HTR-8/SVneo (cell line): ENCODE measurements at regions not wholly inside any gene's neighbourhood (a gene's known extent, or its start where the extent isn't known, plus 50 kb on each side); places are given as distances from the start of the nearest gene placed in this dataset.
"Not testable (repeated sequence)": the region's sequence is repeated elsewhere in the genome, so short reads cannot be mapped to it uniquely, and the experiment has no call there.

Source experiments
- DNase-seq: peaks from one replicate; pipeline ENCODE4 v3.0.0; 2011; ENCODE audit warnings: low spot score, mixed read lengths; ENCODE audit not compliant: insufficient read length
- FAIRE-seq: peaks from 2 replicates; lab custom pipeline; 2011; peaks lifted over from hg19 to GRCh38; lab: Jason Lieb, UNC

- FAIRE-seq: no peak
- DNase-seq: no peak
These were observed 297.8 kb downstream of the RPS24 start for GRCh38 chr10:78331391-78331922.

DNA sequence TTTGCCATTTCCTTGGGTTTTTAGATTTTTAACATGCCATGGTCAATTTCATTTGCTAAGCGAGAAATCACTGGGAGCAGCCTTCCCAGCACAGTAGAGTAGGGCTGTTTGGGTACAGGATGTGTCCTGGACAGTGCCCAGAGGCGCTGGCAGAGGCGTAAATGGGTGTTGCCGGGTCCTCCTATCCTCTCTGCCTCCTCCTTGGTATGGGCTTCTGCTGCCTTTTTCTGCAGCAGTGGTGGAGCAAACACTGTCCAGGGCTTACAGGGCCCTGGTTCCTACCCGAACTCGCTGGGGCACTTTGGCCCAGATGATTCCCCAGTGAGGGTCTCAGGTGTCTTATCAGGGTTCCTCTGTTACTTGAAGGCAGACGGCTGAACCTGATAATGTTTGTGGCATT, 298.3 kb downstream of the RPS24 start:
- DNase-seq (no peak), FAIRE-seq (no peak)

DNA sequence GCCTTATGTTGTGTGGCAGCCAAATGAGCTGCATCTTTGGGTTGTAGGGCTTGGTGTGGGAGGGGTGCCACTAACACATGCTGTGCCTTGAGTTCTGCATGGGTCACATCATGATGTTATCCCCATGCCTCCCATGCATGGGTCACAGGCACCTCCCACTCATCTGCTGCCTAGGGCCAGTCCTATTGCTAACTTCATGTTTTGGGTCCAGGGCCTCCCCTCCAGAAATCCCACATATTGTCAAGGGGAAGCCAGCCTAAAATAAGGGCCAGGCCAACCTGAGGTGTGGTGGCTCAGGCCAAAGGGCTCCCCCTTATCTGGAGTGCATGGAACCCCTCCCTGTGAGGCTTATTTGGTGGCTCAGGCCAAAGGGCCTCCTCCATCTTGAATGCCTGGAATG, 299.0 kb downstream of the RPS24 start:
- DNase-seq (no peak), FAIRE-seq (no peak)

DNA sequence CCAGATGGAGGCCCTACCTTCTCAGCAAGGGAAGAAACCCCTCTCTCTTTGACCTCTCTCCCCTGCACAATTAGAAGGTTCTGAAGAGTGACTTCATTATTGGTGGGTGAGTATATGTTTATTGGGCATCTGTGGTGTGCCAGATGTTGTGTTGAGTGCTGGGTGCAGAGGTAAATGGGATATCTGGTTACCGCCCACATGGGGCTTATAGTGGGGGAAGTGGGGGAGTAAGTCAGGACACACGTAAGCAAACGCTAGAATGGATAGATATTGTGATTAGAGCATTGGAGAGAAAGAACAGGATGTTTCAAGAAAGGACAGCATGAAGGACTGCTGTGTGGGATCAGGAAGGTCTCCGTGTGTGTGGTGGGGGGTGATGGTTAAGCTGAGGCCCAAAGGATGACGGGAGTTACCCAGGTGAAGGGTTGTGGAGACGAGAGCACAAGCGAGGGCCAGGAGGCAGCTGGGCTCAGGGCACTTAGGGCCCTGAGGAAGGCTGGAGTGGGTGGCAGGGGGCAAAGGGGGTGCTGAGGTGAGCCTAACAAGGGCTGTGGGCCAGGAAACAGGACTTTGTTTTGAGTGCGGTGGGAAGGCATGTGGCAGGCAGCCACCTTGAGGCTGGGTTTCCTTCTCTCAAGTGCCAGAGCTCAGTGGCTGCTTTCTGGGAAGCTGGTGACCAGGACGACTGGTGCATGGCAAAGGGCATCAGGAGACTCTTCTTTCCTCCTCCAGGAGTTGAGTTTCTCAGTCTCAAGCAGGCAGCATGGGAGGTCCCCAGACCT, 299.9 kb downstream of the RPS24 start:
- DNase-seq: no peak
- no peak for FAIRE-seq

GRCh38 chr10:78335371-78335690, 301.7 kb downstream of the RPS24 start:
- FAIRE-seq (no peak), DNase-seq (no peak)

DNA sequence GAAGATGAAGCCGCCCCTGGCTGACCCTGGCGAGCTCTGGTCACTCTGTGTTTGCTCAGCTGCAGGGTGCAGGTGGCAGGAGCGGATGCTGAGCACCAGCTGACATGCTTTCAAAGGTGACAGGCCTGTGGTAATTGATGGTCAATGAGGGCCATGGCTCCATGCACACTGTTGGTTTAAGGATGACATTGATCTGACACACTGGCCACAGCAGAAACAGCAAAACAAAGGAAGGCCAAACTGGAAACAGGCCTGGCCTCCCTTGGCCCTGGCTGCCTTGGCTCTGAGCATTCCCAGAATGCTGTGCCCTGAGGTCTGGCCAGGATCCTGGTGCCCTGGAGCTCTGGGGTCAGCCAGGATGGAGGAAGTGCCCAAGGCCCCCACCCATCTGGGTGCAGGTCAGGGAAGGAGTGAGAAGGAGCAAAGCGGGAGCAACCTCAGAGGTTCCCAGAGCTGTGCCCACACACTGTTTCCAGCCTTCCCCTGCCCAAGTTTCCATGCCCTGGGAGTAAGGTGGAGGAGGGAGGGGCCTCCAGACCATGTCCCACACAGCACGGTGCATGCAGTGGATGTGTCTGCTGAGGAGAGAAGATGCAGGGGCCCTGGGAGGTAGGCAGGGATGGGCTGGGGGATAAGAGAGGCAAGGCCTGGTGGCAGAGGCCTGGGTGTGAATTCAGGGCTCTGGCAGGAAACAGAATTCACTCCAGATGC, 302.2 kb downstream of the RPS24 start:
- DNase-seq: no peak
- FAIRE-seq: peak; percentile 38

- DNase-seq (peak; percentile 31), FAIRE-seq (no peak)
These were observed 302.7 kb downstream of the RPS24 start for GRCh38 chr10:78336402-78336791.

DNA sequence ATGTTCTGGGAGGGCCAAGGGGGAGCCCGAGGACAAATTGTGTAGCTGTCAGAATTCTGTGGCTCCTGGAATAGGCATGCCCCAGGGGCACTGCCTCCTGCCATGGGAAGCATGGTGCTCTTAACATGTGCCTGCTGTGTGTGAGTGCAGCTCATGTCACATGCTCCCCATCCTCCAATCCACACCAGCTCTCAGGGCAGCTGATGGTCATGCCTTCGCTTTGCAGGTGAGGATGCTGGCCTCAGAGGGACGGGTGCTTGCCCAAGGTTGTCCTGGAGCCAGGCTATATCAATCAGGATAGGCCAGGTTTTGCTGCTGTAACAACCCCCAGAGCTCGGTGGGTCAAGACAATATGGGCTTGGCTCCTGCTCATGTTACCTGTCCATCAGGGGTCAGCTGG, 303.4 kb downstream of the RPS24 start:
- FAIRE-seq (no peak), DNase-seq (no peak)

DNA sequence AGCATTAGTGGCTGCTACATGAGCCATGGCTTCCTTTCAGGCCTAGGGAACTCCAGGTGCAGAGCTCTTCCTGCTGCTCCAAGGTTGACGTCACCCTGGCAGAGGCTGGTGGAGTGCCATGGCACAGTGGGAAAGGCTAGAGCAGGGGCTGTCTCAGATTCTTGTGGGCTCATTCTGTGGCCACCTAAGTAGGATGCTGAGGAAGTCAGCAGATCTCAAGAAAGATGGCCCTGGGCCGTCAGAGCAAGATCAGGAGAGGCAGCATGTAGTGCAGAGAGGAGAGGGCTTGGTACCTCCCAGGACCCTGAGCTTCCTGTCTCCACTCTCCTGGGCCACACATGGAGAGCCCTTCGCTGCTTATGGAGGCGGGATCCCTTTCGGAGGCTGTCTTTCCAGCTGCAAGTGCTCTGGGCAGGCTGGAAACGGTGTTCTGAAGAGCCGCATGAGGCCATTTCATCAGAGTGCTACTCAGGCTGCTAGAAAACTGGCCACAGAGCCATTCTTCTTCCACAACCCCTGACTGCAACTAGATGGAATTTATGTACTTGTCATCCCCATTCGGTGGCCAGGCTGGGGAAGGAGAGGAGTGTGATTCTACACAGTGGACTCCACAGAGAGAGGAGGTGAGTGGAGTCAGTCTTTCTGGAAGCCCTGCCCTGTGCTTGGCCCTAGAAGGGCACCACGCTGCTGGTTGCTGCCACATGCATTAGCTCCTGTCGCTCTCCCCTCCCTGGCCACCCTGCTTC, 304.2 kb downstream of the RPS24 start:
- FAIRE-seq: no peak
- no peak for DNase-seq

DNA sequence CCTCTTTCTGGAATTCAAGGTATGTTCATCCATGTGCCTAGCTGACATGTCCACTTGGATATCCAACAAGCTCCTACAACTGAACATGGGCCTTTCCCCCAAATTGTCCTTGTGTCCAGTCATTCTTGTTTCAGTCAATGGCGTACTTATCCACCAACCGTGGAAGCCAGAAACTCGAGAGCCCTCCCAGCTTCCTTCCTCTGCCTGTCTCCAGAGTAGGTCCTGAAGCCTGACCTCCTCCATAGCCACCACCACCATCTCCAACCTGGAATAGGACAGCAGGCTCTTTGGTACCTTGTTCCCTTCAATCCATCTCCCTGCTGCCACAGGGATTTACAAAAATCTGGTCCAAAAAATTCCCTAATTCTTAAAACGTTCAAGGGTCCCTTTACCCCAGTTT, 305.1 kb downstream of the RPS24 start:
- no peak for FAIRE-seq

GRCh38 chr10:78339251-78339650, 305.6 kb downstream of the RPS24 start:
- DNase-seq (no peak), FAIRE-seq (no peak)

More for the DNA sequence above, 305.1 kb downstream of the RPS24 start:
- DNase-seq: no peak

GRCh38 chr10:78341953-78342614, 308.4 kb downstream of the RPS24 start:
- no peak for FAIRE-seq
- no peak for DNase-seq

DNA sequence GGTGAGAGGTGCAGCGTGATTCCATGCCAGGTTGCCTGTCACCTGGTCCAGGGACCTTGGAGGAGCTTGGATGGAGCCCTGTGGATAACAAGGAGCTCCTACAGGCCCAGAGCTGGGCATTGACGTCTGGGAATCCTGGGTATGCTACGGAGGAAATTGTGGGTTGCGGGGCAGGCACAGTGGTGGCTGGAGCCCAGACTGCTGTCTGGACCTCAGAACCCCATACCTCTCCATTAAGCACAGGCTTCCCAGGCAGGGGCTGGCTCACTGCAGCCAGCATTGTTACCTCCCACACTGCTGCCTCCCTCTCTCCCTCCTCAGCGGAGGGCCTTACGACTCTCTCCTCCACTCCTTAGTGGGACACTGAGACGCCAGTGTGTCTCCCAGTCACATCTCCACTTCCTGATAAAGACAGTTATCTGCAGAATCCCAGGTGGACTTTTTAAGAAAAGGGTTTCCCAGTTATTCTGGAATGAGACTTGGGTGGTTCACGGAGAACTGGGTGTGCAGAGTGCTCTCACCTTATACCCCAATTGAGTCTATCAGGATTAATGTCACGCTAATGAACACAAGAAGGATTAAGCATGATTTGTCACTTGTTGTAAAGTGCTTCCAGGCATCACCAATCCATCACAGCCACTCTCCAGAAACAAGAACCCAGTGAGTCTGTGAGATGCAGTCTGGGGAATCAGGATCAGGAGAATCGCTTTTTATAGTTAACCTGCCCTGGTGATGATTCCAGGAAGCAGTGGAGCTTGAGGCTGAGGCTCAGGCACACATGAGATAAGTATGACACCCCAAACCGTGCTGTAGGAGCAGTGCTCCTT, 309.4 kb downstream of the RPS24 start:
- no peak for FAIRE-seq

GRCh38 chr10:78344257-78344656, 310.6 kb downstream of the RPS24 start:
- not testable (repeated sequence) for DNase-seq, FAIRE-seq

More for the DNA sequence above, 309.4 kb downstream of the RPS24 start:
- DNase-seq: no peak

DNA sequence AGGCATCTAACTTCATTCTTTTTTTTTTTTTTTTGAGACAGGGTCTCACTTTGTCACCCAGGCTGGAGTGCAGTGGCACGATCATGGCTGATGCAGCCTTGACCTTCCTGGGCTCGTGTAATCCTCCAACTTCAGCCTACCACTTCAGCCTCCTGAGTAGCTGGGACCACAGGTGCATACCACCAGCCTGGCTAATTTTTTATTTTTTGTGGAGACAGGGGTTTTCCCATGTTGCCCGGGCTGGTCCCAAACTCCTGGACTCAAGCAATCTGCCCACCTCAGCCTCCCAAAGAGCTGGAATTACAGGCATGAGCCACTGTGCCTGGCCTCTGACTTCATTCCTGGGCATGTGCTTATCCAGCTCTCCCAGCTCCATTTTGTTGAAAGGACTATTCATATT, 311.9 kb downstream of the RPS24 start:
- not testable (repeated sequence) for DNase-seq, FAIRE-seq

DNA sequence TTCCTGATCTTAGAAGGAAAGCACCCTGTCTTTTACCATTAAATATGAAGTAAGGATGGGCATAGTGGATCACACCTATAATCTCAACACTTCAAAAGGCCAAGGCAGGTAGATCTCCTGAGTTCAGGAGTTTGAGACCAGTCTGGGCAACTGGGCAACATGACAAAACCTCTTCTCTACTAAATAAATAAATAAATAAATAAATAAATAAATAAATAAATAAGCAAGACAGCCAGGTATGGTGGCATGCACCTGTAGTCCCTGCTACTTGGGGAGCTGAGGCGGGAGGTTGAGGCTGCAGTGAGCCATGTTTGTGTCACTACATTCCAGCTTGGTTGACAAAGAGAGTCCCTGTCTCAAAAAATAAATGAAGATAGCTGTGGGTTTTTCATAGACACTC, 313.1 kb downstream of the RPS24 start:
- DNase-seq (no peak), FAIRE-seq (no peak)

GRCh38 chr10:78348411-78349164, 314.9 kb downstream of the RPS24 start:
- no peak for DNase-seq
- FAIRE-seq: no peak

DNA sequence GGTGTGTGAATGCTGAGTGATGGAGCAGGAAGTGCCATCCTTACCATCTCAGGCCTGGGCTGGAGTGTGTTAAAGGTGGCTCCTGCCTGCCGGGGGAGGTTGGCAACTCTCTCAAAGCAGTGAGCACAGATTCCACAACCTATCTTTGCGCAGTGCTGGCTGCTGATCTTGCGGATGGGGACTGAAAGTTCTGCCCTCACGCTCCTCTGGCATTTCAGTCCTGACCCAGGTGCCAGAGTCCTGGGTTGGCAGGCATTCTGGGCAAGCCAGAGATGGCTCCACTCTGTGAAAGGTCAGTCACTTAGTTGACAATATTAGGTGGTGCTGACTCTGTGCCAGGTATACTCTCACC, 315.5 kb downstream of the RPS24 start:
- DNase-seq (no peak), FAIRE-seq (no peak)
